Left lung (tissue), 4 donors: ENCODE measurements at regions not wholly inside any gene's neighbourhood (a gene's known extent, or its start where the extent isn't known, plus 50 kb on each side); places are given as distances from the start of the nearest gene placed in this dataset.
"Not testable (repeated sequence)": the region's sequence is repeated elsewhere in the genome, so short reads cannot be mapped to it uniquely, and the experiment has no call there.

ENCODE experiments used
- ATAC-seq: fragments of 200-7000 bp; cut with Tn5 transposase; one replicate; pipeline ENCODE4 v1.9.1; 2020; ENCODE audit warnings: moderate library complexity
- DNase-seq, 4 donors: peaks; one replicate each; pipeline ENCODE4 v3.0.0-alpha.2; 2013 to 2020
- H3K27ac ChIP-seq, 2 donors: fragments of 200-600 bp; sonication (generic) in 1 of 2; one replicate each; pipeline versions ENCODE4 v1.5.0 to v1.8.0; 2020 to 2021
- H3K27me3 ChIP-seq, 2 donors: fragments of 200-600 bp; sonication (generic) in 1 of 2; one replicate each; pipeline versions ENCODE4 v1.5.0 to v1.8.0; 2020 to 2021
- H3K36me3 ChIP-seq, 2 donors: fragments of 200-600 bp; sonication (generic) in 1 of 2; one replicate each; pipeline versions ENCODE4 v1.5.0 to v1.8.0; 2020 to 2021
- H3K4me1 ChIP-seq, 2 donors: fragments of 200-600 bp; one replicate each; pipeline ENCODE4 v1.8.0; 2021
- H3K4me3 ChIP-seq, 2 donors: fragments of 200-600 bp; sonication (generic) in 1 of 2; one replicate each; pipeline versions ENCODE4 v1.5.0 to v1.8.0; 2020 to 2021; ENCODE audit warnings: mild to moderate bottlenecking in 1 of 2
- H3K9me3 ChIP-seq, 2 donors: fragments of 200-600 bp; sonication (generic) in 1 of 2; one replicate each; pipeline versions ENCODE4 v1.5.0 to v1.8.0; 2020 to 2021
- CTCF ChIP-seq, 2 donors: fragments of 200-600 bp; sonication (generic) in 1 of 2; IDR thresholded peaks; one replicate each; pipeline versions ENCODE4 v1.5.0 to v1.8.0; 2021; ENCODE audit warnings: antibody characterized with exemption in 2 of 2
- intact Hi-C, 2 donors: fragments of 100-400 bp; cut with DNase I; formaldehyde crosslinking; loops; one replicate each; pipeline versions ENCODE4 v1.11.2 to v1.14.2; 2022
- donor health status: DM: no; HTN: yes; CAD: no.
- donor health status: DM: no; HTN: no; CAD: no.

GRCh38 chr10:80964179-80964578 lies 426.5 kb downstream of the SH2D4B start:
- Histone ChIP-seq H3K4me3 (no peak overlapping the region), H3K36me3 (no peaks in the 10 kb centered on the region), H3K27ac (no peak overlapping the region), H3K4me1 (no peaks in the 10 kb centered on the region), H3K27me3 (no peaks in the 10 kb centered on the region), H3K9me3 (no peaks in the 10 kb centered on the region)
- no peak for DNase-seq
- intact Hi-C loops: no loop called here
- ATAC-seq: no peak
- no peak for TF ChIP-seq CTCF (IDR thresholded peaks at IDR 0.05)

GRCh38 chr10:80964955-80965614 lies 427.4 kb downstream of the SH2D4B start:
- Histone ChIP-seq H3K27ac (no peak overlapping the region), H3K4me1 (no peaks in the 10 kb centered on the region), H3K4me3 (no peak overlapping the region), H3K36me3 (no peaks in the 10 kb centered on the region), H3K27me3 (no peaks in the 10 kb centered on the region), H3K9me3 (no peaks in the 10 kb centered on the region)
- intact Hi-C loops: no loop called here
- ATAC-seq: no peak
- no peak for TF ChIP-seq CTCF (IDR thresholded peaks at IDR 0.05)
- no peak for DNase-seq

GRCh38 chr10:80966326-80966986 lies 428.8 kb downstream of the SH2D4B start:
- intact Hi-C loops: no loop called here
- no peaks in the 10 kb centered on the region for H3K36me3 ChIP-seq
- no peaks in the 10 kb centered on the region for H3K4me1 ChIP-seq
- no peaks in the 10 kb centered on the region for H3K27me3 ChIP-seq
- TF ChIP-seq CTCF (IDR thresholded peaks at IDR 0.05): no peak
- H3K27ac ChIP-seq: no peak overlapping the region
- ATAC-seq: no peak
- H3K4me3 ChIP-seq: no peak overlapping the region
- DNase-seq: no peak
- no peaks in the 10 kb centered on the region for H3K9me3 ChIP-seq

GRCh38 chr10:80967357-80967756 lies 429.7 kb downstream of the SH2D4B start:
- ATAC-seq, intact Hi-C loops, H3K4me3 ChIP-seq, H3K9me3 ChIP-seq, H3K27me3 ChIP-seq, DNase-seq, H3K27ac ChIP-seq, H3K36me3 ChIP-seq, H3K4me1 ChIP-seq: not testable (repeated sequence)

- no peak overlapping the region for H3K4me3 ChIP-seq
- ATAC-seq (no peak), DNase-seq (no peak)
- H3K4me1 ChIP-seq: no peaks in the 10 kb centered on the region
- H3K27ac ChIP-seq: no peak overlapping the region
- H3K9me3 ChIP-seq: no peaks in the 10 kb centered on the region
- H3K27me3 ChIP-seq: no peaks in the 10 kb centered on the region
- no peaks in the 10 kb centered on the region for H3K36me3 ChIP-seq
- intact Hi-C loops: no loop called here
- TF ChIP-seq CTCF (IDR thresholded peaks at IDR 0.05): no peak
Measured at GRCh38 chr10:80968903-80969302, 431.2 kb downstream of the SH2D4B start.

GRCh38 chr10:80971461-80971860 lies 433.8 kb downstream of the SH2D4B start:
- TF ChIP-seq CTCF (IDR thresholded peaks at IDR 0.05): no peak
- intact Hi-C loops: no loop called here
- no peak overlapping the region for H3K27ac ChIP-seq
- ATAC-seq (no peak), DNase-seq (no peak)
- no peaks in the 10 kb centered on the region for H3K27me3 ChIP-seq
- H3K9me3 ChIP-seq: no peaks in the 10 kb centered on the region
- H3K4me1 ChIP-seq: no peaks in the 10 kb centered on the region
- no peak overlapping the region for H3K4me3 ChIP-seq
- H3K36me3 ChIP-seq: no peaks in the 10 kb centered on the region
